K562 (cell line): ENCODE measurements at regions not wholly inside any gene's neighbourhood (a gene's known extent, or its start where the extent isn't known, plus 50 kb on each side); places are given as distances from the start of the nearest gene placed in this dataset.

Source experiments
- ATF7 ChIP-seq: fragments of 450-650 bp; IDR thresholded peaks from 2 replicates; pipeline ENCODE4 v1.7.1; 2014; ENCODE audit warnings: mild to moderate bottlenecking, moderate library complexity
- CC2D1A ChIP-seq: fragments of 450-650 bp; IDR thresholded peaks from 2 replicates; pipeline ENCODE4 v1.6.1; 2017; ENCODE audit warnings: mild to moderate bottlenecking
- DIDO1 ChIP-seq: fragments of 450-650 bp; IDR thresholded peaks from 2 replicates; pipeline ENCODE4 v1.6.1; 2016; ENCODE audit warnings: low read depth, missing biosample characterization, missing genetic modification characterization
- EGR1 ChIP-seq: fragments of 450-650 bp; conservative IDR thresholded peaks from 2 replicates; pipeline ENCODE4 v1.6.1; 2017; ENCODE audit warnings: mild to moderate bottlenecking
- EZH2 ChIP-seq: IDR thresholded peaks from 2 replicates; pipeline ENCODE4 v1.6.1; 2012; ENCODE audit warnings: low read depth, mild to moderate bottlenecking, inconsistent platforms, low read length, borderline replicate concordance
- JUN ChIP-seq, 2 experiments: sonication (generic) in 1 of 2; formaldehyde crosslinking in 1 of 2; IDR thresholded peaks; 2 replicates each; pipeline versions ENCODE4 v1.6.1 to v1.8.0; 2012 to 2022; ENCODE audit warnings: borderline replicate concordance in 2 of 2, mild to moderate bottlenecking in 2 of 2, improper control_type of control experiment in 1 of 2, low read depth in 1 of 2, low read length in 1 of 2, missing genetic modification reagents in 1 of 2
- SMARCA5 ChIP-seq: fragments of 450-650 bp; IDR thresholded peaks from 2 replicates; pipeline ENCODE4 v1.6.1; 2016
- SREBF1 ChIP-seq: fragments of 150-350 bp; IDR thresholded peaks from 2 replicates; pipeline ENCODE4 v1.6.1; 2014; ENCODE audit warnings: antibody characterized with exemption, low read depth, low read length, borderline replicate concordance
- TAF1 ChIP-seq: IDR thresholded peaks from 2 replicates; pipeline ENCODE4 v1.6.1; 2011; ENCODE audit warnings: mild to moderate bottlenecking, low read length, moderate library complexity; ENCODE audit not compliant: insufficient read depth, control insufficient read depth, severe bottlenecking; ENCODE audit errors: extremely low read depth
- TF ChIP-seq, protein P1 (sequence below): fragments of 250-450 bp; sonication (Bioruptor Pico); IDR thresholded peaks from 2 replicates; pipeline ENCODE4 v1.4.0; 2020; ENCODE audit warnings: mild to moderate bottlenecking, moderate library complexity
- TF ChIP-seq, protein P2 (sequence below), 3 experiments: IDR thresholded peaks in 2 of 3; conservative IDR thresholded peaks in 1 of 3; 2 replicates each; pipeline ENCODE4 v1.5.1; 2011 to 2012; ENCODE audit warnings: low read length in 3 of 3, mild to moderate bottlenecking in 3 of 3, control low read depth in 2 of 3, improper control_type of control experiment in 1 of 3, inconsistent platforms in 1 of 3, low read depth in 1 of 3, mixed read lengths in 1 of 3, moderate library complexity in 1 of 3; ENCODE audit not compliant: insufficient read depth in 2 of 3

DNA sequence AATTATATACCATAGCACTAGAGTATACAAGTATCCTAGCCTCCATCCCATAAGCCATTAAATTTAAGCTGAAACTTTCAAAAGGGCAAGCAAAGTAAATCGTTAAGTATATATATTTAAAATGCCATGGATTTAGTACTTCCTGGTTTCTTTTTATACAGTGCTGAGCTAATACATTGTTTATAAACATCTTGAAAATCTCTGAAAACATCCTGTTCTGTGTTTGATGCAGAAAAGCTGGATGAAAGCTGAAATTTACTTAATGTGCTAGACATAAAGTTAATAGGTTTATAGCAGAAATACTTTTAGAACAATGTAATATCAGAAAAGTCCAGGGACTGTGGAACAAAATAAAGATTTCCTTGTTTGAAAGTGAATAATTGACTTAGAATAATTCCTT, 875.4 kb downstream of the SLITRK6 start:
- TF ChIP-seq EZH2: no peak
- TF ChIP-seq, protein P1, sequence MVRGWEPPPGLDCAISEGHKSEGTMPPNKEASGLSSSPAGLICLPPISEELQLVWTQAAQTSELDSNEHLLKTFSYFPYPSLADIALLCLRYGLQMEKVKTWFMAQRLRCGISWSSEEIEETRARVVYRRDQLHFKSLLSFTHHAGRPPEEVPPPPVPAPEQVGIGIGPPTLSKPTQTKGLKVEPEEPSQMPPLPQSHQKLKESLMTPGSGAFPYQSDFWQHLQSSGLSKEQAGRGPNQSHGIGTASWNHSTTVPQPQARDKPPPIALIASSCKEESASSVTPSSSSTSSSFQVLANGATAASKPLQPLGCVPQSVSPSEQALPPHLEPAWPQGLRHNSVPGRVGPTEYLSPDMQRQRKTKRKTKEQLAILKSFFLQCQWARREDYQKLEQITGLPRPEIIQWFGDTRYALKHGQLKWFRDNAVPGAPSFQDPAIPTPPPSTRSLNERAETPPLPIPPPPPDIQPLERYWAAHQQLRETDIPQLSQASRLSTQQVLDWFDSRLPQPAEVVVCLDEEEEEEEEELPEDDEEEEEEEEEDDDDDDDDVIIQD (CRISPR knock-in tag): no peak
- TF ChIP-seq, protein P2, sequence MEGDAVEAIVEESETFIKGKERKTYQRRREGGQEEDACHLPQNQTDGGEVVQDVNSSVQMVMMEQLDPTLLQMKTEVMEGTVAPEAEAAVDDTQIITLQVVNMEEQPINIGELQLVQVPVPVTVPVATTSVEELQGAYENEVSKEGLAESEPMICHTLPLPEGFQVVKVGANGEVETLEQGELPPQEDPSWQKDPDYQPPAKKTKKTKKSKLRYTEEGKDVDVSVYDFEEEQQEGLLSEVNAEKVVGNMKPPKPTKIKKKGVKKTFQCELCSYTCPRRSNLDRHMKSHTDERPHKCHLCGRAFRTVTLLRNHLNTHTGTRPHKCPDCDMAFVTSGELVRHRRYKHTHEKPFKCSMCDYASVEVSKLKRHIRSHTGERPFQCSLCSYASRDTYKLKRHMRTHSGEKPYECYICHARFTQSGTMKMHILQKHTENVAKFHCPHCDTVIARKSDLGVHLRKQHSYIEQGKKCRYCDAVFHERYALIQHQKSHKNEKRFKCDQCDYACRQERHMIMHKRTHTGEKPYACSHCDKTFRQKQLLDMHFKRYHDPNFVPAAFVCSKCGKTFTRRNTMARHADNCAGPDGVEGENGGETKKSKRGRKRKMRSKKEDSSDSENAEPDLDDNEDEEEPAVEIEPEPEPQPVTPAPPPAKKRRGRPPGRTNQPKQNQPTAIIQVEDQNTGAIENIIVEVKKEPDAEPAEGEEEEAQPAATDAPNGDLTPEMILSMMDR (IDR thresholded peaks at IDR 0.05 in 2 of 3, conservative IDR thresholded peaks at IDR 0.05 in 1 of 3; ENCODE audit: insufficient read depth in 2 of 3, low read depth in 1 of 3, low read length in 3 of 3): no peak
- TF ChIP-seq SREBF1: no peak
- TF ChIP-seq ATF7: no peak
- no peak for TF ChIP-seq EGR1
- no peak for TF ChIP-seq CC2D1A
- no peak for TF ChIP-seq JUN (IDR thresholded peaks at IDR 0.05; ENCODE audit: borderline replicate concordance, low read depth, low read length)
- no peak for TF ChIP-seq JUN (CRISPR knock-in tag; IDR thresholded peaks at IDR 0.05; ENCODE audit: borderline replicate concordance)
- no peak for TF ChIP-seq TAF1
- TF ChIP-seq SMARCA5: no peak
- TF ChIP-seq DIDO1 (tag): no peak
